Nephron progenitor cell (in vitro differentiated cells): ENCODE measurements at regions not wholly inside any gene's neighbourhood (a gene's known extent, or its start where the extent isn't known, plus 50 kb on each side); places are given as distances from the start of the nearest gene placed in this dataset.

Experiments used
- DNase-seq: peaks from one replicate; pipeline ENCODE4 v3.0.0; 2021
- H3K27ac Mint-ChIP-seq: 2 replicates; pipeline ENCODE4 v1.8.0; 2021; ENCODE audit warnings: mild to moderate bottlenecking, moderate library complexity, mixed read lengths
- H3K27me3 Mint-ChIP-seq: 2 replicates; pipeline ENCODE4 v1.8.0; 2021; ENCODE audit warnings: mild to moderate bottlenecking, low read depth, mixed read lengths; ENCODE audit not compliant: poor library complexity
- H3K36me3 Mint-ChIP-seq: 2 replicates; pipeline ENCODE4 v1.8.0; 2021; ENCODE audit warnings: low read depth, mixed read lengths
- H3K4me1 Mint-ChIP-seq: 2 replicates; pipeline ENCODE4 v1.8.0; 2021; ENCODE audit warnings: mixed read lengths
- H3K4me3 Mint-ChIP-seq: 2 replicates; pipeline ENCODE4 v1.8.0; 2021; ENCODE audit warnings: mild to moderate bottlenecking, moderate library complexity, mixed read lengths
- H3K9me3 Mint-ChIP-seq: 2 replicates; pipeline ENCODE4 v1.8.0; 2021; ENCODE audit warnings: mild to moderate bottlenecking, moderate library complexity, mixed read lengths
- CTCF ChIP-seq: fragments of 200-600 bp; sonication (generic); IDR thresholded peaks from 2 replicates; pipeline ENCODE4 v1.5.0; 2021; ENCODE audit warnings: antibody characterized with exemption

GRCh38 chr5:5017827-5018577 is 122.1 kb upstream of the ADAMTS16 start:
- peaks cover 18% of the 10 kb centered on the region for H3K9me3 Mint-ChIP-seq
- no peaks in the 10 kb centered on the region for H3K36me3 Mint-ChIP-seq
- no peak overlapping the region for H3K4me3 Mint-ChIP-seq
- H3K27me3 Mint-ChIP-seq = peaks cover 8% of the 10 kb centered on the region
- no peak for DNase-seq
- peaks cover 9% of the 10 kb centered on the region for H3K4me1 Mint-ChIP-seq
- no peak overlapping the region for H3K27ac Mint-ChIP-seq
- TF ChIP-seq CTCF = no peak

- TF ChIP-seq CTCF = no peak
- peaks cover 9% of the 10 kb centered on the region for H3K4me1 Mint-ChIP-seq
- no peak for DNase-seq
- no peak overlapping the region for H3K27ac Mint-ChIP-seq
- no peak overlapping the region for H3K4me3 Mint-ChIP-seq
- no peaks in the 10 kb centered on the region for H3K36me3 Mint-ChIP-seq
- H3K27me3 Mint-ChIP-seq = peaks cover 8% of the 10 kb centered on the region
- H3K9me3 Mint-ChIP-seq = peaks cover 18% of the 10 kb centered on the region
These were observed 121.6 kb upstream of the ADAMTS16 start for GRCh38 chr5:5018578-5018970.

GRCh38 chr5:5021436-5021835 is 118.7 kb upstream of the ADAMTS16 start:
- Mint-ChIP-seq H3K27me3 (peaks cover 4% of the 10 kb centered on the region), H3K36me3 (no peaks in the 10 kb centered on the region), H3K4me3 (no peak overlapping the region), H3K4me1 (no peaks in the 10 kb centered on the region), H3K9me3 (peaks cover 18% of the 10 kb centered on the region), H3K27ac (no peak overlapping the region)
- TF ChIP-seq CTCF = no peak
- DNase-seq = no peak

GRCh38 chr5:5025098-5025773 is 114.9 kb upstream of the ADAMTS16 start:
- H3K27ac Mint-ChIP-seq = no peak overlapping the region
- no peak for TF ChIP-seq CTCF
- no peak for DNase-seq
- peaks cover 6% of the 10 kb centered on the region for H3K27me3 Mint-ChIP-seq
- H3K4me1 Mint-ChIP-seq = no peaks in the 10 kb centered on the region
- no peak overlapping the region for H3K4me3 Mint-ChIP-seq
- no peaks in the 10 kb centered on the region for H3K36me3 Mint-ChIP-seq
- H3K9me3 Mint-ChIP-seq = peaks cover 5% of the 10 kb centered on the region

- peaks cover 11% of the 10 kb centered on the region for H3K9me3 Mint-ChIP-seq
- H3K27me3 Mint-ChIP-seq = peaks cover 10% of the 10 kb centered on the region
- H3K36me3 Mint-ChIP-seq = no peaks in the 10 kb centered on the region
- H3K4me1 Mint-ChIP-seq = no peaks in the 10 kb centered on the region
- no peak for DNase-seq
- H3K27ac Mint-ChIP-seq = no peak overlapping the region
- H3K4me3 Mint-ChIP-seq = no peak overlapping the region
- no peak for TF ChIP-seq CTCF
These were observed 114.2 kb upstream of the ADAMTS16 start for GRCh38 chr5:5025774-5026408.
